ENCODE measurements at regions not wholly inside any gene's neighbourhood (a gene's known extent, or its start where the extent isn't known, plus 50 kb on each side); places are given as distances from the start of the nearest gene placed in this dataset.

GRCh38 chr14:97271451-97271960 is 474.3 kb downstream of the VRK1 start:
- H3K27ac ChIP-seq: no peak overlapping the region
- no peak for ATAC-seq
- H3K27me3 ChIP-seq: peaks cover 12% of the 10 kb centered on the region
- H3K4me3 ChIP-seq: no peak overlapping the region
- H3K36me3 ChIP-seq: no peaks in the 10 kb centered on the region
- WGBS, 2 donors (ENCODE audit: low coverage in 1 of 2): 53 to 68% methylated on average over 5 to 7 of the region's 8 CpGs
- no peaks in the 10 kb centered on the region for H3K9me3 ChIP-seq
- H3K4me1 ChIP-seq: no peaks in the 10 kb centered on the region
- no peak for TF ChIP-seq POLR2A (IDR thresholded peaks at IDR 0.05)
- TF ChIP-seq POLR2AphosphoS5 (IDR thresholded peaks at IDR 0.05): no peak
- no peak for TF ChIP-seq EP300 (IDR thresholded peaks at IDR 0.05)
- TF ChIP-seq CTCF (IDR thresholded peaks at IDR 0.05): no peak

DNA sequence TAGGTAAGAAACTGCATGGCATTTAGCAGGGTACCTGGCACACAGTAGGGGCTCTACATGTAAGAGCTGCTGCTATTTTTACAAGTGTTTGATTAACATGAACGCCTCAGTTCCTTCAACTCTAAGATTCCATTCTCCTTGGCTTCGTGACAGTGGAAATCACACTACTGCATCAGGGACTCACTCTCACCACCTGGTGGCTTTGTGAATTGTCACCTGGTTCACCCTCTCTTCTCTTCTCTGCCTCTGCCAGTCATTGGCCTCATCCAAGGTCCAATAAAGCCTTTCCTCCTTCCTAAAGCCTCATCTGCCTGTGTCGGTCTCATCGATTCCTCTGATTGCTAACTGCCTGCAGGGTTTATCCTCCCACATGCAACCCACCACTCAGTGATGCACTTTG is 476.4 kb downstream of the VRK1 start:
- no peak for TF ChIP-seq CTCF (IDR thresholded peaks at IDR 0.05)
- TF ChIP-seq POLR2AphosphoS5 (IDR thresholded peaks at IDR 0.05): no peak
- TF ChIP-seq EP300 (IDR thresholded peaks at IDR 0.05): no peak
- TF ChIP-seq POLR2A (IDR thresholded peaks at IDR 0.05): no peak
- Histone ChIP-seq H3K9me3 (no peaks in the 10 kb centered on the region), H3K4me3 (no peak overlapping the region), H3K4me1 (no peaks in the 10 kb centered on the region), H3K27me3 (peaks cover 21% of the 10 kb centered on the region), H3K36me3 (no peaks in the 10 kb centered on the region), H3K27ac (no peak overlapping the region)
- no peak for ATAC-seq
- 66 to 67% methylated on average over 4 of the region's 4 CpGs for WGBS, 2 donors (ENCODE audit: low coverage in 1 of 2)

- ATAC-seq: no peak
- H3K36me3 ChIP-seq: no peaks in the 10 kb centered on the region
- H3K27ac ChIP-seq: no peak overlapping the region
- TF ChIP-seq POLR2AphosphoS5 (IDR thresholded peaks at IDR 0.05) (no peak), POLR2A (IDR thresholded peaks at IDR 0.05) (no peak), CTCF (IDR thresholded peaks at IDR 0.05) (no peak), EP300 (IDR thresholded peaks at IDR 0.05) (no peak)
- no peak overlapping the region for H3K4me3 ChIP-seq
- 68 to 76% methylated on average over 7 to 8 of the region's 8 CpGs for WGBS, 2 donors (ENCODE audit: low coverage in 1 of 2)
- H3K4me1 ChIP-seq: no peaks in the 10 kb centered on the region
- H3K9me3 ChIP-seq: no peaks in the 10 kb centered on the region
- peaks cover 21% of the 10 kb centered on the region for H3K27me3 ChIP-seq
These were observed 477.4 kb downstream of the VRK1 start for GRCh38 chr14:97274626-97275025.

DNA sequence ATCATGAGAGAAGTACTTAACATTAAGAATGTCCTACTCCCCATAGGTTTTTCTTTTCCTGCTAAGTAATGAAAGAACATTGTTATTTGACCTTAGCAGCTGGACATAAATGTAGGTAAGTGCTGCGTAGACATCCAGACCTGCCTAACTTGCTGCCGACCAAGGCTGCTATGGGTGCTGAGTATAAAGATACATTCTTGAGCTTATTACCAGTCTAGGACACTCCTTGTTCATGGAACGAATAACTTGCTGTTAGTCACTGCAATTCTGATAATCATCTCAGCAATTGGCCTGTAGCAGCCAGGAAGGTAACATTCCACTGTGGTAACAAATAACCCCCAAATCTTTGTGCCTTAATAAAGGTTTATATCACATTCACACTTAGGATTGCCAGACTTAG is 478.1 kb downstream of the VRK1 start:
- no peak for ATAC-seq
- 77 to 84% methylated on average over 3 of the region's 3 CpGs for WGBS, 2 donors (ENCODE audit: low coverage in 1 of 2)
- no peaks in the 10 kb centered on the region for H3K36me3 ChIP-seq
- no peaks in the 10 kb centered on the region for H3K9me3 ChIP-seq
- no peak overlapping the region for H3K4me3 ChIP-seq
- TF ChIP-seq POLR2AphosphoS5 (IDR thresholded peaks at IDR 0.05): no peak
- no peak for TF ChIP-seq EP300 (IDR thresholded peaks at IDR 0.05)
- no peak for TF ChIP-seq CTCF (IDR thresholded peaks at IDR 0.05)
- TF ChIP-seq POLR2A (IDR thresholded peaks at IDR 0.05): no peak
- H3K27me3 ChIP-seq: peaks cover 21% of the 10 kb centered on the region
- no peaks in the 10 kb centered on the region for H3K4me1 ChIP-seq
- no peak overlapping the region for H3K27ac ChIP-seq

DNA sequence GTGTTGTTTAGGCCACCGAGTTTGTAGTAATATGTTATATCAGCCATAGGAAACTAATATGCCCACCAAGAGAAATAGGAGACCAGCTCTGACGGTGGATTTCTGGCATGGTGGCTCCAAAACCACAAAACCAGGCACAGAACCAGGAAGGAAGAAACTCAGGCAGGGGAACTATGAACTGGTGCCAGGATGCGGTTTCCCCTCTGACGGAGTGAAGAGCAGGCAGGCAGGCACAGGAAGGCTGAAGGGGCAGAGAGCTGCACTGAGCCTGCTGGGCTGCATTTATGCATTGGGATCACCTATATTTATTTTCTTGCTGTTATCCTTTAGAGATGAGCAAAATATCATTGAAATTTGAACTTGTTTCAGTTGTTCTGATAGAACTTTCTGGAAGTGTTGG is 479.4 kb downstream of the VRK1 start:
- Histone ChIP-seq H3K36me3 (no peaks in the 10 kb centered on the region), H3K27ac (no peak overlapping the region), H3K9me3 (no peaks in the 10 kb centered on the region), H3K27me3 (peaks cover 17% of the 10 kb centered on the region), H3K4me3 (no peak overlapping the region), H3K4me1 (no peaks in the 10 kb centered on the region)
- TF ChIP-seq EP300 (IDR thresholded peaks at IDR 0.05): no peak
- TF ChIP-seq POLR2AphosphoS5 (IDR thresholded peaks at IDR 0.05): no peak
- no peak for TF ChIP-seq POLR2A (IDR thresholded peaks at IDR 0.05)
- TF ChIP-seq CTCF (IDR thresholded peaks at IDR 0.05): no peak
- 50 to 60% methylated on average over 2 to 4 of the region's 4 CpGs for WGBS, 2 donors (ENCODE audit: low coverage in 1 of 2)
- no peak for ATAC-seq
